Smooth muscle cell (in vitro differentiated cells): ENCODE measurements at regions not wholly inside any gene's neighbourhood (a gene's known extent, or its start where the extent isn't known, plus 50 kb on each side); places are given as distances from the start of the nearest gene placed in this dataset.

Source experiments
- DNase-seq: peaks from one replicate; lab custom pipeline; 2025; ENCODE audit not compliant: unreplicated experiment; lab: John Stamatoyannopoulos, UW
- H2AFZ ChIP-seq: fragments of 200-600 bp; sonication (generic); 2 replicates; pipeline ENCODE4 v1.6.0; 2016; ENCODE audit warnings: antibody characterized with exemption, low read depth, mild to moderate bottlenecking
- H3F3A ChIP-seq: fragments of 200-600 bp; sonication (generic); 2 replicates; pipeline ENCODE4 v1.6.0; 2017; ENCODE audit warnings: antibody characterized with exemption, low read depth
- H3K27ac ChIP-seq: fragments of 200-600 bp; sonication (generic); 2 replicates; pipeline ENCODE4 v1.5.1; 2016; ENCODE audit warnings: low read depth, mild to moderate bottlenecking
- H3K27me3 ChIP-seq: fragments of 200-600 bp; sonication (generic); 2 replicates; pipeline ENCODE4 v1.6.1; 2016; ENCODE audit warnings: low read depth, mild to moderate bottlenecking
- H3K36me3 ChIP-seq: fragments of 200-600 bp; sonication (generic); 2 replicates; pipeline ENCODE4 v1.5.1; 2016; ENCODE audit warnings: low read depth
- H3K4me1 ChIP-seq: fragments of 200-600 bp; sonication (generic); 2 replicates; pipeline ENCODE4 v1.5.1; 2016; ENCODE audit warnings: low read depth
- H3K4me2 ChIP-seq: fragments of 200-600 bp; sonication (generic); 2 replicates; pipeline ENCODE4 v1.6.0; 2016; ENCODE audit warnings: mild to moderate bottlenecking
- H3K4me3 ChIP-seq: fragments of 200-600 bp; sonication (generic); 2 replicates; pipeline ENCODE4 v1.5.1; 2016; ENCODE audit warnings: mild to moderate bottlenecking
- H3K79me2 ChIP-seq: fragments of 200-600 bp; sonication (generic); 2 replicates; pipeline ENCODE4 v1.6.0; 2016; ENCODE audit warnings: low read depth, mild to moderate bottlenecking
- H3K9ac ChIP-seq: fragments of 200-600 bp; sonication (generic); 2 replicates; pipeline ENCODE4 v1.6.0; 2016; ENCODE audit warnings: low read depth
- H3K9me3 ChIP-seq: fragments of 200-600 bp; sonication (generic); replicated peaks from 2 replicates; pipeline ENCODE4 v1.5.1; 2016; ENCODE audit warnings: low read depth
- H4K20me1 ChIP-seq: fragments of 200-600 bp; sonication (generic); 2 replicates; pipeline ENCODE4 v1.6.0; 2016; ENCODE audit warnings: low read depth
- WGBS: methylation state at CpG from one replicate; pipeline ENCODE4 v1.1.7; 2016; ENCODE audit warnings: low lambda C conversion rate; 5-methylcytosine and 5-hydroxymethylcytosine counted together
- TF ChIP-seq, protein P1 (sequence below): fragments of 200-600 bp; sonication (generic); IDR thresholded peaks from 2 replicates; pipeline ENCODE4 v1.5.1; 2017; ENCODE audit warnings: borderline replicate concordance, mild to moderate bottlenecking, antibody characterized with exemption; ENCODE audit not compliant: insufficient read depth, poor library complexity, severe bottlenecking

GRCh38 chr10:106304056-106304455 lies 860.5 kb downstream of the SORCS1 start:
- Histone ChIP-seq H3K4me1 (no peaks in the 10 kb centered on the region), H3K36me3 (no peaks in the 10 kb centered on the region), H3K4me2 (no peak overlapping the region), H3K9ac (no peak overlapping the region), H3F3A (no peaks in the 10 kb centered on the region), H3K79me2 (no peaks in the 10 kb centered on the region), H2AFZ (no peak overlapping the region), H4K20me1 (no peaks in the 10 kb centered on the region), H3K27me3 (no peaks in the 10 kb centered on the region), H3K4me3 (no peak overlapping the region), H3K9me3 (no peaks in the 10 kb centered on the region), H3K27ac (no peak overlapping the region)
- TF ChIP-seq, protein P1, sequence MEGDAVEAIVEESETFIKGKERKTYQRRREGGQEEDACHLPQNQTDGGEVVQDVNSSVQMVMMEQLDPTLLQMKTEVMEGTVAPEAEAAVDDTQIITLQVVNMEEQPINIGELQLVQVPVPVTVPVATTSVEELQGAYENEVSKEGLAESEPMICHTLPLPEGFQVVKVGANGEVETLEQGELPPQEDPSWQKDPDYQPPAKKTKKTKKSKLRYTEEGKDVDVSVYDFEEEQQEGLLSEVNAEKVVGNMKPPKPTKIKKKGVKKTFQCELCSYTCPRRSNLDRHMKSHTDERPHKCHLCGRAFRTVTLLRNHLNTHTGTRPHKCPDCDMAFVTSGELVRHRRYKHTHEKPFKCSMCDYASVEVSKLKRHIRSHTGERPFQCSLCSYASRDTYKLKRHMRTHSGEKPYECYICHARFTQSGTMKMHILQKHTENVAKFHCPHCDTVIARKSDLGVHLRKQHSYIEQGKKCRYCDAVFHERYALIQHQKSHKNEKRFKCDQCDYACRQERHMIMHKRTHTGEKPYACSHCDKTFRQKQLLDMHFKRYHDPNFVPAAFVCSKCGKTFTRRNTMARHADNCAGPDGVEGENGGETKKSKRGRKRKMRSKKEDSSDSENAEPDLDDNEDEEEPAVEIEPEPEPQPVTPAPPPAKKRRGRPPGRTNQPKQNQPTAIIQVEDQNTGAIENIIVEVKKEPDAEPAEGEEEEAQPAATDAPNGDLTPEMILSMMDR: no peak
- no peak for DNase-seq
- 95% methylated on average over 1 of the region's 1 CpG for WGBS

GRCh38 chr10:106302961-106303360 lies 861.5 kb downstream of the SORCS1 start:
- H3K9me3 ChIP-seq: no peaks in the 10 kb centered on the region
- H3F3A ChIP-seq: no peaks in the 10 kb centered on the region
- H3K4me2 ChIP-seq: no peak overlapping the region
- no peak overlapping the region for H3K27ac ChIP-seq
- no peak overlapping the region for H3K9ac ChIP-seq
- H3K36me3 ChIP-seq: no peaks in the 10 kb centered on the region
- H3K4me1 ChIP-seq: no peaks in the 10 kb centered on the region
- H3K79me2 ChIP-seq: no peaks in the 10 kb centered on the region
- no peak overlapping the region for H3K4me3 ChIP-seq
- H2AFZ ChIP-seq: no peak overlapping the region
- TF ChIP-seq, protein P1: no peak
- 74% methylated on average over 4 of the region's 4 CpGs for WGBS
- H3K27me3 ChIP-seq: no peaks in the 10 kb centered on the region
- DNase-seq: no peak
- H4K20me1 ChIP-seq: no peaks in the 10 kb centered on the region

GRCh38 chr10:106301146-106301545 lies 863.4 kb downstream of the SORCS1 start:
- H3K9ac ChIP-seq: no peak overlapping the region
- no peak overlapping the region for H3K4me2 ChIP-seq
- no peak overlapping the region for H2AFZ ChIP-seq
- H3K27me3 ChIP-seq: no peaks in the 10 kb centered on the region
- H3K79me2 ChIP-seq: no peaks in the 10 kb centered on the region
- H3K4me1 ChIP-seq: no peaks in the 10 kb centered on the region
- no peaks in the 10 kb centered on the region for H3K36me3 ChIP-seq
- no peak overlapping the region for H3K4me3 ChIP-seq
- TF ChIP-seq, protein P1: no peak
- no peaks in the 10 kb centered on the region for H4K20me1 ChIP-seq
- H3F3A ChIP-seq: no peaks in the 10 kb centered on the region
- H3K9me3 ChIP-seq: no peaks in the 10 kb centered on the region
- no peak for DNase-seq
- H3K27ac ChIP-seq: no peak overlapping the region
- 91% methylated on average over 1 of the region's 1 CpG for WGBS

DNA sequence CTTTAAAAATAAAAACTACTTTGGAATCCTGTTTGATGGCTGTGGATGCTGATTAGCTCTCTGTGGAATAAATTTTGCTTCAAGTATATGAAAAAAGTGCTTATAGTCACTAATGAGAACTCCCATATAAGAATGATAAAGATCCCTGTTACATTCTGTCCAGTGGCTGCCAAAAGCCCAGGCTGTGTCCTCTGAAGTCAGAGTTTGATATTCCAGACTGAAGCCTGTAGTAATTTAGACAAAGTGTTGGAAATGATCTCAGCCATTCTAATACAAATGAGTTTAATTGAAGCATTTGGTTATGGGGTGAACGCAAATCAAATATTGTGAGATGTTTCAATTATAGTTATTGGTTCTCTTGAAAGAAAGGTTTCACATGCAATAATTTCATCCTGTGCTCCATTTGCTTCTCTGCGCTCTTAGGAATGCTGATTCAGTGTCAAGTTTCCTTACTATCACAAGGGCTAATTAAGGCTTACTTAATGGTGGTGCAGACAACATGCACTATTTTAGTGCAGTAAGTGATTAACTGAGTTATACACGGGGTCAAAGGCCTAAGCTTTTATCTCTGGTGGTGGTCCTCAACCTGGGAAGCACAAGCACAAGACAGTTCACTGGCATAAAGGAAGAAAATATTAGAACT lies 867.6 kb downstream of the SORCS1 start:
- no peaks in the 10 kb centered on the region for H3K79me2 ChIP-seq
- H3K4me2 ChIP-seq: no peak overlapping the region
- WGBS: 59% methylated on average over 3 of the region's 3 CpGs
- H3K9me3 ChIP-seq: no peaks in the 10 kb centered on the region
- no peak overlapping the region for H3K9ac ChIP-seq
- H3F3A ChIP-seq: no peaks in the 10 kb centered on the region
- TF ChIP-seq, protein P1: no peak
- DNase-seq: no peak
- no peaks in the 10 kb centered on the region for H4K20me1 ChIP-seq
- no peaks in the 10 kb centered on the region for H3K36me3 ChIP-seq
- H3K4me1 ChIP-seq: no peaks in the 10 kb centered on the region
- H2AFZ ChIP-seq: no peak overlapping the region
- H3K4me3 ChIP-seq: no peak overlapping the region
- H3K27me3 ChIP-seq: no peaks in the 10 kb centered on the region
- no peak overlapping the region for H3K27ac ChIP-seq
